VCaP (cell line): ENCODE measurements at regions not wholly inside any gene's neighbourhood (a gene's known extent, or its start where the extent isn't known, plus 50 kb on each side); places are given as distances from the start of the nearest gene placed in this dataset.

Source experiments
- H3K27ac ChIP-seq: fragments of 450-650 bp; 2 replicates; pipeline ENCODE4 v1.5.1; 2017
- CTCF ChIP-seq: fragments of 450-650 bp; conservative IDR thresholded peaks from 2 replicates; pipeline ENCODE4 v1.5.1; 2017; ENCODE audit warnings: mild to moderate bottlenecking, moderate library complexity

GRCh38 chr5:115384587-115385375 is 88.3 kb upstream of the CCDC112 start:
- no peak for TF ChIP-seq CTCF
- H3K27ac ChIP-seq, result no peak overlapping the region

GRCh38 chr5:115382989-115383388 is 86.5 kb upstream of the CCDC112 start:
- no peak for TF ChIP-seq CTCF
- H3K27ac ChIP-seq, result no peak overlapping the region

- no peak overlapping the region for H3K27ac ChIP-seq
- no peak for TF ChIP-seq CTCF
These were observed 85.6 kb upstream of the CCDC112 start for GRCh38 chr5:115381911-115382662.

- TF ChIP-seq CTCF, result no peak
- no peak overlapping the region for H3K27ac ChIP-seq
These were observed 83.3 kb upstream of the CCDC112 start for GRCh38 chr5:115379622-115380344.

- TF ChIP-seq CTCF, result no peak
- no peak overlapping the region for H3K27ac ChIP-seq
These were observed 82.3 kb upstream of the CCDC112 start for GRCh38 chr5:115378754-115379153.

GRCh38 chr5:115377468-115378217 is 81.2 kb upstream of the CCDC112 start:
- H3K27ac ChIP-seq, result no peak overlapping the region
- TF ChIP-seq CTCF, result peak; percentile 45
